ENCODE measurements at regions not wholly inside any gene's neighbourhood (a gene's known extent, or its start where the extent isn't known, plus 50 kb on each side); places are given as distances from the start of the nearest gene placed in this dataset.

DNA sequence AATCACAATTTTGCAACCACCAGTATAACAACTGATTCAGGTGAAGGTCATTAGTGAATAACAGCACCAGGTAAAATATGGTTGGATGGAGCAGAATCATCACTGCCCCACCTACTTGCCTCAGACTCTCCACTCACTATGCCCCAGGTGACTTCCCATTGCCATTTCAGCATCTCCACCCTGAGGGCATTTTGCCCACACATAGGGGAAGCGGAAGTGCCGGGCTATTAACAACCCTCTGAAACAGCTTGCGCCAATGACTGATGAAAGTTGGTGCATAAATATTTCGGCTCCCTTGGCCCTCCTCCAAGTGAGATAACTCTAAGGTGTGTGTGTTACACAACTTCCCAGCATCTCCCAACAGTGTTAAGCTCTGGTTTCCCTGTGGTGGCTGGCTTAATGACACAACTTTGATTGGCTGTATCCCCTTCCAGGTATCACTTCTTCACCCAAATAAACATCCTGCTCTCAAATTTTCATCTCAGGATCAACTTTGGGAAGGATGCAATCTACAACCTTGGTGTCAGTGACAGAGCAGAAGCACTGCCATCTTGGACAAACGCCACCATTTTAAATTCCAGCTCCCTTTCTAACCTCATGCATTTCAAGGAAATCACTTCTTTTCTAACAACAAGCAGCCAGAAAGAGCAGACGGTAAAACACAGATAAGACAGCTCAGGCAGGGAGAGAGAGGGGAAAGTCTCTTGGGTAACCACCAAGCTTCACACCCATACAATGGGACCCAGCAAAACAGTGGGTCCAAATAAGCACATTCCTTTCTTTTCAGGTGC, 73.6 kb upstream of the PPP2R5C start (continued):
- TF ChIP-seq, protein P1, sequence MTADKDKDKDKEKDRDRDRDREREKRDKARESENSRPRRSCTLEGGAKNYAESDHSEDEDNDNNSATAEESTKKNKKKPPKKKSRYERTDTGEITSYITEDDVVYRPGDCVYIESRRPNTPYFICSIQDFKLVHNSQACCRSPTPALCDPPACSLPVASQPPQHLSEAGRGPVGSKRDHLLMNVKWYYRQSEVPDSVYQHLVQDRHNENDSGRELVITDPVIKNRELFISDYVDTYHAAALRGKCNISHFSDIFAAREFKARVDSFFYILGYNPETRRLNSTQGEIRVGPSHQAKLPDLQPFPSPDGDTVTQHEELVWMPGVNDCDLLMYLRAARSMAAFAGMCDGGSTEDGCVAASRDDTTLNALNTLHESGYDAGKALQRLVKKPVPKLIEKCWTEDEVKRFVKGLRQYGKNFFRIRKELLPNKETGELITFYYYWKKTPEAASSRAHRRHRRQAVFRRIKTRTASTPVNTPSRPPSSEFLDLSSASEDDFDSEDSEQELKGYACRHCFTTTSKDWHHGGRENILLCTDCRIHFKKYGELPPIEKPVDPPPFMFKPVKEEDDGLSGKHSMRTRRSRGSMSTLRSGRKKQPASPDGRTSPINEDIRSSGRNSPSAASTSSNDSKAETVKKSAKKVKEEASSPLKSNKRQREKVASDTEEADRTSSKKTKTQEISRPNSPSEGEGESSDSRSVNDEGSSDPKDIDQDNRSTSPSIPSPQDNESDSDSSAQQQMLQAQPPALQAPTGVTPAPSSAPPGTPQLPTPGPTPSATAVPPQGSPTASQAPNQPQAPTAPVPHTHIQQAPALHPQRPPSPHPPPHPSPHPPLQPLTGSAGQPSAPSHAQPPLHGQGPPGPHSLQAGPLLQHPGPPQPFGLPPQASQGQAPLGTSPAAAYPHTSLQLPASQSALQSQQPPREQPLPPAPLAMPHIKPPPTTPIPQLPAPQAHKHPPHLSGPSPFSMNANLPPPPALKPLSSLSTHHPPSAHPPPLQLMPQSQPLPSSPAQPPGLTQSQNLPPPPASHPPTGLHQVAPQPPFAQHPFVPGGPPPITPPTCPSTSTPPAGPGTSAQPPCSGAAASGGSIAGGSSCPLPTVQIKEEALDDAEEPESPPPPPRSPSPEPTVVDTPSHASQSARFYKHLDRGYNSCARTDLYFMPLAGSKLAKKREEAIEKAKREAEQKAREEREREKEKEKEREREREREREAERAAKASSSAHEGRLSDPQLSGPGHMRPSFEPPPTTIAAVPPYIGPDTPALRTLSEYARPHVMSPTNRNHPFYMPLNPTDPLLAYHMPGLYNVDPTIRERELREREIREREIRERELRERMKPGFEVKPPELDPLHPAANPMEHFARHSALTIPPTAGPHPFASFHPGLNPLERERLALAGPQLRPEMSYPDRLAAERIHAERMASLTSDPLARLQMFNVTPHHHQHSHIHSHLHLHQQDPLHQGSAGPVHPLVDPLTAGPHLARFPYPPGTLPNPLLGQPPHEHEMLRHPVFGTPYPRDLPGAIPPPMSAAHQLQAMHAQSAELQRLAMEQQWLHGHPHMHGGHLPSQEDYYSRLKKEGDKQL (CRISPR knock-in tag; IDR thresholded peaks at IDR 0.05; ENCODE audit: borderline replicate concordance), result no peak
- TF ChIP-seq CTBP1 (IDR thresholded peaks at IDR 0.05; ENCODE audit: borderline replicate concordance) (no peak), SP2 (IDR thresholded peaks at IDR 0.05; ENCODE audit: extremely low read depth, low read depth, low read length, poor library complexity, severe bottlenecking) (no peak), FOXP1 (CRISPR knock-in tag; IDR thresholded peaks at IDR 0.05) (no peak), KLF6 (CRISPR knock-in tag; IDR thresholded peaks at IDR 0.05; ENCODE audit: borderline replicate concordance) (peak; percentile 87; the same call in 1 of the 2 replicates), ZNF146 (CRISPR knock-in tag; IDR thresholded peaks at IDR 0.05; ENCODE audit: unreplicated experiment) (no peak), ZNF780A (CRISPR knock-in tag; IDR thresholded peaks at IDR 0.05) (no peak), ZNF184 (CRISPR knock-in tag; IDR thresholded peaks at IDR 0.05) (no peak), ZNF431 (CRISPR knock-in tag; IDR thresholded peaks at IDR 0.05) (no peak), ZMIZ1 (IDR thresholded peaks at IDR 0.05; ENCODE audit: low read depth in 2 of 2, low read length in 2 of 2) (no peak), PBX2 (CRISPR knock-in tag; IDR thresholded peaks at IDR 0.05; ENCODE audit: low read depth) (no peak), PBX2 (tag; conservative IDR thresholded peaks at IDR 0.05; ENCODE audit: low read depth) (no peak), MXI1 (IDR thresholded peaks at IDR 0.05; ENCODE audit: low read depth, low read length) (no peak)
- TF ChIP-seq, protein P2, sequence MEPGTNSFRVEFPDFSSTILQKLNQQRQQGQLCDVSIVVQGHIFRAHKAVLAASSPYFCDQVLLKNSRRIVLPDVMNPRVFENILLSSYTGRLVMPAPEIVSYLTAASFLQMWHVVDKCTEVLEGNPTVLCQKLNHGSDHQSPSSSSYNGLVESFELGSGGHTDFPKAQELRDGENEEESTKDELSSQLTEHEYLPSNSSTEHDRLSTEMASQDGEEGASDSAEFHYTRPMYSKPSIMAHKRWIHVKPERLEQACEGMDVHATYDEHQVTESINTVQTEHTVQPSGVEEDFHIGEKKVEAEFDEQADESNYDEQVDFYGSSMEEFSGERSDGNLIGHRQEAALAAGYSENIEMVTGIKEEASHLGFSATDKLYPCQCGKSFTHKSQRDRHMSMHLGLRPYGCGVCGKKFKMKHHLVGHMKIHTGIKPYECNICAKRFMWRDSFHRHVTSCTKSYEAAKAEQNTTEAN (CRISPR knock-in tag; IDR thresholded peaks at IDR 0.05), result no peak

Measured in K562 (cell line).